ENCODE measurements at regions not wholly inside any gene's neighbourhood (a gene's known extent, or its start where the extent isn't known, plus 50 kb on each side); places are given as distances from the start of the nearest gene placed in this dataset.
"Not testable (repeated sequence)": the region's sequence is repeated elsewhere in the genome, so short reads cannot be mapped to it uniquely, and the experiment has no call there.

- no peak for DNase-seq (ENCODE audit: low spot score)
Observed at GRCh38 chr21:38041493-38041892, 125.2 kb upstream of the KCNJ6 start.

- no peak for DNase-seq (ENCODE audit: low spot score)
Observed at GRCh38 chr21:38042246-38042645, 126.0 kb upstream of the KCNJ6 start.

- DNase-seq (ENCODE audit: low spot score): no peak
Observed at GRCh38 chr21:38048167-38048566, 131.9 kb upstream of the KCNJ6 start.

GRCh38 chr21:38054334-38054733 lies 138.1 kb upstream of the KCNJ6 start:
- no peak for DNase-seq (ENCODE audit: low spot score)

- DNase-seq (ENCODE audit: low spot score): no peak
Observed at GRCh38 chr21:38056481-38056880, 140.2 kb upstream of the KCNJ6 start.

GRCh38 chr21:38057626-38058025 lies 141.4 kb upstream of the KCNJ6 start:
- DNase-seq (ENCODE audit: low spot score): no peak

- no peak for DNase-seq (ENCODE audit: low spot score)
Observed at GRCh38 chr21:38060533-38060932, 144.3 kb upstream of the KCNJ6 start.

GRCh38 chr21:38067086-38067739 lies 151.0 kb upstream of the KCNJ6 start:
- no peak for DNase-seq (ENCODE audit: low spot score)

GRCh38 chr21:38072489-38072888 lies 156.2 kb upstream of the KCNJ6 start:
- DNase-seq (ENCODE audit: low spot score): no peak

GRCh38 chr21:38075833-38076587 lies 159.8 kb upstream of the KCNJ6 start:
- no peak for DNase-seq (ENCODE audit: low spot score)

- no peak for DNase-seq (ENCODE audit: low spot score)
Observed at GRCh38 chr21:38077569-38077968, 161.3 kb upstream of the KCNJ6 start.

GRCh38 chr21:38080888-38081287 lies 164.6 kb upstream of the KCNJ6 start:
- DNase-seq (ENCODE audit: low spot score): no peak

- no peak for DNase-seq (ENCODE audit: low spot score)
Observed at GRCh38 chr21:38081708-38082107, 165.5 kb upstream of the KCNJ6 start.

- DNase-seq (ENCODE audit: low spot score): no peak
Observed at GRCh38 chr21:38082936-38083485, 166.8 kb upstream of the KCNJ6 start.

- DNase-seq (ENCODE audit: low spot score): no peak
Observed at GRCh38 chr21:38083535-38083934, 167.3 kb upstream of the KCNJ6 start.

GRCh38 chr21:38086580-38086979 lies 170.2 kb upstream of the KCNJ15 start:
- DNase-seq (ENCODE audit: low spot score): no peak

GRCh38 chr21:38088916-38089762 lies 167.7 kb upstream of the KCNJ15 start:
- DNase-seq (ENCODE audit: low spot score): no peak

- no peak for DNase-seq (ENCODE audit: low spot score)
Observed at GRCh38 chr21:38089763-38090046, 167.1 kb upstream of the KCNJ15 start.

- not testable (repeated sequence) for DNase-seq (ENCODE audit: low spot score)
Observed at GRCh38 chr21:38091061-38091460, 165.7 kb upstream of the KCNJ15 start.

GRCh38 chr21:38092051-38092450 lies 164.7 kb upstream of the KCNJ15 start:
- no peak for DNase-seq (ENCODE audit: low spot score)

GRCh38 chr21:38095220-38095619 lies 161.6 kb upstream of the KCNJ15 start:
- no peak for DNase-seq (ENCODE audit: low spot score)

- no peak for DNase-seq (ENCODE audit: low spot score)
Observed at GRCh38 chr21:38097789-38098188, 159.0 kb upstream of the KCNJ15 start.

All from CD4-positive, alpha-beta T cell treated with Interleukin-15 for 4 hours (primary cell).